ENCODE measurements at regions not wholly inside any gene's neighbourhood (a gene's known extent, or its start where the extent isn't known, plus 50 kb on each side); places are given as distances from the start of the nearest gene placed in this dataset.

DNA sequence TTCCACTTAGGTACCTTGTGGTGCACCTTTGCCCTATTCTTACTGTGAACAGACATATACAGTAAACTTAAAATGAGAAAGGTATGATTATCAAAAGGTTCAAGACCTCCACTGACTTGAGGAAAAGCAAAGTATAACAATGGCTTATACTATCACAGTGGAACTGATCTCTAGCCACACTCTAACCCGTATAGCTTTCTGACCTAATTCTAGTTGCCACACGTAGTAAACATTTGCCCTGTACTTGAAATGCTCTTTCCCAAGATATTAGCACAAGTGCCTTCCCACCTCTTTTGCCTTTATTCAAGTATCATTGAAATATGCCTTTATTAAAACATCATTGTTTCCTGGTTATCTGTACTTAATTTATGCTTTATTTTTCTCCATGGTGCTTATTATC lies 250.4 kb upstream of the PPFIA2 start:
- intact Hi-C loops (cut with micrococcal nuclease; ENCODE audit: unreplicated experiment): no loop called here
- CTCF ChIA-PET: no interaction called here
- no peak for ATAC-seq

DNA sequence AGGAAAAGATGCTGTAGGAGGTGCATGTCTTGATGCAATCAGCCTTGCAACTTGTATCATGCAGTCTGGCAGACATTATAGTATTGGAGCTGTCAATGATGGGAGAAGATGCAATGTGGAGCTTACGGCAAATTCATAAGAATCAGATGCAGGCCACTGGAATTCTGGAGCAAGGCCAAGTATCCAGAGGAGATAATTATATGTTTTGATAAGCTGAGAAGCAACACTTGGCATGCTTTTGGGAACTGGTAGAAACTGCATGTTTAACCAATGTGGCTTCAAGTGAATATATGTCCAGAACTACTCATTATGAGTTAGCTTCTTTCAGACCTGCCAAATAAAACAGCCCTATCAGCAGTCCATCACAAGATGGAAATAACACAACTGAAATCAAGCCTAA lies 249.1 kb upstream of the PPFIA2 start:
- H3K27me3 ChIP-seq (ENCODE audit: control insufficient read depth, insufficient read depth, low read length): no peaks in the 10 kb centered on the region
- ATAC-seq (no peak), DNase-seq (ENCODE audit: low read depth, low spot score) (no peak)
- in situ Hi-C loops (cut with HindIII; ENCODE audit: low pct_unique_long_range_greater_than_20kb, low sequenced_read_pairs): no loop called here
- no peaks in the 10 kb centered on the region for H3K4me1 ChIP-seq (ENCODE audit: control insufficient read depth, insufficient read depth, low read length)
- no peak overlapping the region for H3K27ac ChIP-seq (ENCODE audit: low read length)
- H3K36me3 ChIP-seq (ENCODE audit: control insufficient read depth, insufficient read depth, low read length): no peaks in the 10 kb centered on the region
- TF ChIP-seq, protein P1, sequence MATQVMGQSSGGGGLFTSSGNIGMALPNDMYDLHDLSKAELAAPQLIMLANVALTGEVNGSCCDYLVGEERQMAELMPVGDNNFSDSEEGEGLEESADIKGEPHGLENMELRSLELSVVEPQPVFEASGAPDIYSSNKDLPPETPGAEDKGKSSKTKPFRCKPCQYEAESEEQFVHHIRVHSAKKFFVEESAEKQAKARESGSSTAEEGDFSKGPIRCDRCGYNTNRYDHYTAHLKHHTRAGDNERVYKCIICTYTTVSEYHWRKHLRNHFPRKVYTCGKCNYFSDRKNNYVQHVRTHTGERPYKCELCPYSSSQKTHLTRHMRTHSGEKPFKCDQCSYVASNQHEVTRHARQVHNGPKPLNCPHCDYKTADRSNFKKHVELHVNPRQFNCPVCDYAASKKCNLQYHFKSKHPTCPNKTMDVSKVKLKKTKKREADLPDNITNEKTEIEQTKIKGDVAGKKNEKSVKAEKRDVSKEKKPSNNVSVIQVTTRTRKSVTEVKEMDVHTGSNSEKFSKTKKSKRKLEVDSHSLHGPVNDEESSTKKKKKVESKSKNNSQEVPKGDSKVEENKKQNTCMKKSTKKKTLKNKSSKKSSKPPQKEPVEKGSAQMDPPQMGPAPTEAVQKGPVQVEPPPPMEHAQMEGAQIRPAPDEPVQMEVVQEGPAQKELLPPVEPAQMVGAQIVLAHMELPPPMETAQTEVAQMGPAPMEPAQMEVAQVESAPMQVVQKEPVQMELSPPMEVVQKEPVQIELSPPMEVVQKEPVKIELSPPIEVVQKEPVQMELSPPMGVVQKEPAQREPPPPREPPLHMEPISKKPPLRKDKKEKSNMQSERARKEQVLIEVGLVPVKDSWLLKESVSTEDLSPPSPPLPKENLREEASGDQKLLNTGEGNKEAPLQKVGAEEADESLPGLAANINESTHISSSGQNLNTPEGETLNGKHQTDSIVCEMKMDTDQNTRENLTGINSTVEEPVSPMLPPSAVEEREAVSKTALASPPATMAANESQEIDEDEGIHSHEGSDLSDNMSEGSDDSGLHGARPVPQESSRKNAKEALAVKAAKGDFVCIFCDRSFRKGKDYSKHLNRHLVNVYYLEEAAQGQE (IDR thresholded peaks at IDR 0.05; ENCODE audit: insufficient read depth in 1 of 2, low read depth in 2 of 2, low read length in 1 of 2): no peak
- TF ChIP-seq TCF7L2 (IDR thresholded peaks at IDR 0.05; ENCODE audit: low read depth, low read length) (no peak), SIN3A (IDR thresholded peaks at IDR 0.05; ENCODE audit: borderline replicate concordance, insufficient read depth, low read depth, low read length) (no peak), POLR2AphosphoS5 (IDR thresholded peaks at IDR 0.05; ENCODE audit: low read depth, low read length) (no peak)
- TF ChIP-seq, protein P2, sequence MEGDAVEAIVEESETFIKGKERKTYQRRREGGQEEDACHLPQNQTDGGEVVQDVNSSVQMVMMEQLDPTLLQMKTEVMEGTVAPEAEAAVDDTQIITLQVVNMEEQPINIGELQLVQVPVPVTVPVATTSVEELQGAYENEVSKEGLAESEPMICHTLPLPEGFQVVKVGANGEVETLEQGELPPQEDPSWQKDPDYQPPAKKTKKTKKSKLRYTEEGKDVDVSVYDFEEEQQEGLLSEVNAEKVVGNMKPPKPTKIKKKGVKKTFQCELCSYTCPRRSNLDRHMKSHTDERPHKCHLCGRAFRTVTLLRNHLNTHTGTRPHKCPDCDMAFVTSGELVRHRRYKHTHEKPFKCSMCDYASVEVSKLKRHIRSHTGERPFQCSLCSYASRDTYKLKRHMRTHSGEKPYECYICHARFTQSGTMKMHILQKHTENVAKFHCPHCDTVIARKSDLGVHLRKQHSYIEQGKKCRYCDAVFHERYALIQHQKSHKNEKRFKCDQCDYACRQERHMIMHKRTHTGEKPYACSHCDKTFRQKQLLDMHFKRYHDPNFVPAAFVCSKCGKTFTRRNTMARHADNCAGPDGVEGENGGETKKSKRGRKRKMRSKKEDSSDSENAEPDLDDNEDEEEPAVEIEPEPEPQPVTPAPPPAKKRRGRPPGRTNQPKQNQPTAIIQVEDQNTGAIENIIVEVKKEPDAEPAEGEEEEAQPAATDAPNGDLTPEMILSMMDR (IDR thresholded peaks at IDR 0.05): no peak
- H3K9me3 ChIP-seq (ENCODE audit: control insufficient read depth, insufficient read depth, low read depth, low read length): no peaks in the 10 kb centered on the region
- intact Hi-C loops (cut with micrococcal nuclease; ENCODE audit: unreplicated experiment): no loop called here
- CTCF ChIA-PET: no interaction called here
- BruUV-seq (replicated peaks): no TSS peak
- POLR2A ChIA-PET: no interaction called here
- no peak overlapping the region for H3K4me3 ChIP-seq (ENCODE audit: low read depth in 2 of 2, low read length in 2 of 2)

More for the DNA sequence above, 250.4 kb upstream of the PPFIA2 start:
- TF ChIP-seq SIN3A (IDR thresholded peaks at IDR 0.05; ENCODE audit: borderline replicate concordance, insufficient read depth, low read depth, low read length) (no peak), POLR2AphosphoS5 (IDR thresholded peaks at IDR 0.05; ENCODE audit: low read depth, low read length) (no peak), TCF7L2 (IDR thresholded peaks at IDR 0.05; ENCODE audit: low read depth, low read length) (no peak)
- TF ChIP-seq, protein P2 (IDR thresholded peaks at IDR 0.05): no peak
- TF ChIP-seq, protein P1 (IDR thresholded peaks at IDR 0.05; ENCODE audit: insufficient read depth in 1 of 2, low read depth in 2 of 2, low read length in 1 of 2): no peak
- H3K9me3 ChIP-seq (ENCODE audit: control insufficient read depth, insufficient read depth, low read depth, low read length): no peaks in the 10 kb centered on the region
- no TSS peak for BruUV-seq (replicated peaks)
- H3K4me3 ChIP-seq (ENCODE audit: low read depth in 2 of 2, low read length in 2 of 2): no peak overlapping the region
- in situ Hi-C loops (cut with HindIII; ENCODE audit: low pct_unique_long_range_greater_than_20kb, low sequenced_read_pairs): no loop called here
- H3K27ac ChIP-seq (ENCODE audit: low read length): no peak overlapping the region
- no peaks in the 10 kb centered on the region for H3K4me1 ChIP-seq (ENCODE audit: control insufficient read depth, insufficient read depth, low read length)
- H3K36me3 ChIP-seq (ENCODE audit: control insufficient read depth, insufficient read depth, low read length): no peaks in the 10 kb centered on the region
- H3K27me3 ChIP-seq (ENCODE audit: control insufficient read depth, insufficient read depth, low read length): no peaks in the 10 kb centered on the region
- POLR2A ChIA-PET: no interaction called here
- no peak for DNase-seq (ENCODE audit: low read depth, low spot score)
